H9 (cell line): ENCODE measurements at regions not wholly inside any gene's neighbourhood (a gene's known extent, or its start where the extent isn't known, plus 50 kb on each side); places are given as distances from the start of the nearest gene placed in this dataset.

ENCODE experiments used
- DNase-seq: peaks from one replicate; pipeline ENCODE4 v3.0.0-alpha.2; 2017
- H2AFZ ChIP-seq: one replicate; pipeline ENCODE4 v1.6.1; 2013; ENCODE audit warnings: mild to moderate bottlenecking, low read length, control low read depth, moderate library complexity
- H2AK5ac ChIP-seq: 2 replicates; pipeline ENCODE4 v1.6.1; 2013; ENCODE audit warnings: low read length, control low read depth, mixed read lengths; ENCODE audit not compliant: insufficient read length
- H2BK120ac ChIP-seq: one replicate; pipeline ENCODE4 v1.6.1; 2013; ENCODE audit warnings: low read depth, mild to moderate bottlenecking, low read length, control low read depth, inconsistent platforms; ENCODE audit not compliant: poor library complexity, severe bottlenecking
- H2BK12ac ChIP-seq: 2 replicates; pipeline ENCODE4 v1.6.1; 2013; ENCODE audit warnings: low read length, control low read depth, mixed read lengths, low read depth; ENCODE audit not compliant: insufficient read length
- H2BK15ac ChIP-seq: 2 replicates; pipeline ENCODE4 v1.6.1; 2013; ENCODE audit warnings: low read depth, low read length, control low read depth
- H2BK20ac ChIP-seq: one replicate; pipeline ENCODE4 v1.6.1; 2013; ENCODE audit warnings: low read depth, mild to moderate bottlenecking, low read length, control low read depth, inconsistent platforms; ENCODE audit not compliant: poor library complexity, severe bottlenecking
- H2BK5ac ChIP-seq: 2 replicates; pipeline ENCODE4 v1.6.1; 2013; ENCODE audit warnings: low read length, control low read depth, mixed read lengths; ENCODE audit not compliant: insufficient read length
- H3K14ac ChIP-seq: 2 replicates; pipeline ENCODE4 v1.6.1; 2013; ENCODE audit warnings: low read length, control low read depth; ENCODE audit not compliant: insufficient read depth
- H3K18ac ChIP-seq: 2 replicates; pipeline ENCODE4 v1.6.1; 2013; ENCODE audit warnings: low read depth, mild to moderate bottlenecking, mixed read lengths, low read length, control low read depth; ENCODE audit not compliant: insufficient read length
- H3K23ac ChIP-seq: 2 replicates; pipeline ENCODE4 v1.6.1; 2013; ENCODE audit warnings: low read length, control low read depth, mixed read lengths, low read depth; ENCODE audit not compliant: insufficient read length
- H3K23me2 ChIP-seq: 2 replicates; pipeline ENCODE4 v1.6.1; 2013; ENCODE audit warnings: low read depth, mild to moderate bottlenecking, mixed read lengths, low read length, control low read depth; ENCODE audit not compliant: insufficient read length, poor library complexity, severe bottlenecking
- H3K27ac ChIP-seq: 2 replicates; pipeline ENCODE4 v1.5.1; 2013; ENCODE audit warnings: low read length, control low read depth, mixed read lengths, low read depth; ENCODE audit not compliant: insufficient read length
- H3K27me3 ChIP-seq: 2 replicates; pipeline ENCODE4 v1.6.1; 2013; ENCODE audit warnings: low read length, control low read depth, inconsistent platforms; ENCODE audit not compliant: insufficient read depth
- H3K4ac ChIP-seq: 2 replicates; pipeline ENCODE4 v1.6.1; 2013; ENCODE audit warnings: low read depth, mild to moderate bottlenecking, control low read depth, inconsistent platforms, low read length, moderate library complexity
- H3K4me1 ChIP-seq: 2 replicates; pipeline ENCODE4 v1.6.1; 2013; ENCODE audit warnings: low read length, control low read depth, inconsistent platforms; ENCODE audit not compliant: insufficient read depth
- H3K4me2 ChIP-seq: 2 replicates; pipeline ENCODE4 v1.6.1; 2013; ENCODE audit warnings: low read length, control low read depth, mixed read lengths; ENCODE audit not compliant: insufficient read length, insufficient read depth
- H3K56ac ChIP-seq: 2 replicates; pipeline ENCODE4 v1.6.1; 2013; ENCODE audit warnings: low read depth, mild to moderate bottlenecking, mixed read lengths, low read length, control low read depth; ENCODE audit not compliant: insufficient read length
- H3K79me1 ChIP-seq: 2 replicates; pipeline ENCODE4 v1.6.1; 2013; ENCODE audit warnings: low read depth, mild to moderate bottlenecking, moderate library complexity, low read length, control low read depth, inconsistent platforms; ENCODE audit not compliant: insufficient read depth, poor library complexity, severe bottlenecking
- H3K79me2 ChIP-seq: 2 replicates; pipeline ENCODE4 v1.6.1; 2013; ENCODE audit warnings: low read length, control low read depth, inconsistent platforms; ENCODE audit not compliant: insufficient read depth
- H3K9ac ChIP-seq: 2 replicates; pipeline ENCODE4 v1.6.1; 2013; ENCODE audit warnings: low read length, control low read depth, mixed read lengths; ENCODE audit not compliant: insufficient read length; ENCODE audit errors: extremely low read depth
- H3K9me3 ChIP-seq: one replicate; pipeline ENCODE4 v1.6.1; 2013; ENCODE audit warnings: low read depth, low read length, inconsistent platforms; ENCODE audit not compliant: control insufficient read depth
- H3T11ph ChIP-seq: one replicate; pipeline ENCODE4 v1.6.1; 2013; ENCODE audit warnings: mild to moderate bottlenecking, low read length, control low read depth, inconsistent platforms
- H4K20me1 ChIP-seq: one replicate; pipeline ENCODE4 v1.6.1; 2013; ENCODE audit not compliant: control insufficient read depth, insufficient read length, insufficient read depth
- H4K5ac ChIP-seq: 2 replicates; pipeline ENCODE4 v1.6.1; 2013; ENCODE audit warnings: low read depth, mild to moderate bottlenecking, mixed read lengths, low read length, control low read depth; ENCODE audit not compliant: insufficient read length
- H4K8ac ChIP-seq: replicated peaks from 2 replicates; pipeline ENCODE4 v1.6.1; 2013; ENCODE audit warnings: low read length, control low read depth, mixed read lengths, low read depth; ENCODE audit not compliant: insufficient read length
- H4K91ac ChIP-seq: 2 replicates; pipeline ENCODE4 v1.6.1; 2013; ENCODE audit warnings: low read depth, mild to moderate bottlenecking, moderate library complexity, mixed read lengths, low read length, control low read depth; ENCODE audit not compliant: insufficient read length
- H3K27ac Mint-ChIP-seq, 3 experiments: 2 replicates in 2 of 3; 3 replicates in 1 of 3; pipeline ENCODE4 v1.8.0; 2020 to 2021; ENCODE audit warnings: mixed read lengths in 3 of 3, mild to moderate bottlenecking in 1 of 3, moderate library complexity in 1 of 3
- H3K27me3 Mint-ChIP-seq: 2 replicates; pipeline ENCODE4 v1.8.0; 2021; ENCODE audit warnings: low read depth, mild to moderate bottlenecking, moderate library complexity, mixed read lengths
- H3K36me3 Mint-ChIP-seq, 3 experiments: 2 replicates in 2 of 3; 3 replicates in 1 of 3; pipeline ENCODE4 v1.8.0; 2020 to 2021; ENCODE audit warnings: low read depth in 3 of 3, mixed read lengths in 3 of 3; ENCODE audit not compliant: insufficient read depth in 1 of 3
- H3K4me1 Mint-ChIP-seq, 2 experiments: 2 replicates each; pipeline ENCODE4 v1.8.0; 2020; ENCODE audit warnings: mixed read lengths in 2 of 2
- H3K4me3 Mint-ChIP-seq, 2 experiments: 2 replicates in 1 of 2; 3 replicates in 1 of 2; pipeline ENCODE4 v1.8.0; 2020 to 2021; ENCODE audit warnings: mild to moderate bottlenecking in 2 of 2, mixed read lengths in 2 of 2, moderate library complexity in 1 of 2
- H3K9me3 Mint-ChIP-seq, 2 experiments: 2 replicates in 1 of 2; 3 replicates in 1 of 2; pipeline ENCODE4 v1.8.0; 2020; ENCODE audit warnings: mild to moderate bottlenecking in 2 of 2, mixed read lengths in 2 of 2, moderate library complexity in 1 of 2
- CTCF ChIP-seq: fragments of 200-600 bp; sonication (generic); conservative IDR thresholded peaks from 3 replicates; pipeline ENCODE4 v1.8.0; 2021; ENCODE audit warnings: antibody characterized with exemption, mild to moderate bottlenecking
- WGBS: extraction: QIAGEN DNeasy Blood & Tissue Kit; methylation state at CpG from one replicate; pipeline ENCODE4 v1.1.7; 2013; ENCODE audit warnings: missing lambda C conversion rate, low lambda C conversion rate, mixed read lengths; ENCODE audit not compliant: insufficient read length; ENCODE audit errors: extremely low coverage; 5-methylcytosine and 5-hydroxymethylcytosine counted together

GRCh38 chr11:19460718-19461405 lies 220.1 kb upstream of the E2F8 start:
- no CpG with 5 or more reads among the region's 6 CpGs for WGBS
- Histone ChIP-seq H2BK20ac (no peak overlapping the region), H3K4ac (no peak overlapping the region), H2AK5ac (no peak overlapping the region), H2BK120ac (no peak overlapping the region), H3K27me3 (no peaks in the 10 kb centered on the region), H3K14ac (no peak overlapping the region), H3K23me2 (no peaks in the 10 kb centered on the region), H3K79me2 (no peaks in the 10 kb centered on the region), H3K56ac (no peak overlapping the region), H2BK15ac (no peak overlapping the region), H2AFZ (no peak overlapping the region), H3K18ac (no peak overlapping the region), H4K8ac (no peak overlapping the region), H4K91ac (no peak overlapping the region), H3K4me1 (peaks cover 9% of the 10 kb centered on the region), H3K4me2 (no peak overlapping the region), H2BK12ac (no peak overlapping the region), H2BK5ac (no peak overlapping the region), H4K20me1 (no peaks in the 10 kb centered on the region), H3K79me1 (no peaks in the 10 kb centered on the region), H3K9me3 (no peaks in the 10 kb centered on the region), H3K9ac (no peak overlapping the region), H3K27ac (no peak overlapping the region), H4K5ac (no peak overlapping the region), H3K23ac (no peak overlapping the region), H3T11ph (no peak overlapping the region)
- H3K27me3 Mint-ChIP-seq = 0 out of 2 replicates have a peak, but pooled peaks cover 1% of the 10 kb centered on the region
- no peak for TF ChIP-seq CTCF
- H3K4me1 Mint-ChIP-seq = peaks cover 16 to 22% of the 10 kb centered on the region in 2 experiments
- no peak for DNase-seq
- no peaks in the 10 kb centered on the region for H3K36me3 Mint-ChIP-seq
- no peaks in the 10 kb centered on the region for H3K9me3 Mint-ChIP-seq
- no peak overlapping the region; a peak in 1 of 7 replicates for H3K27ac Mint-ChIP-seq
- H3K4me3 Mint-ChIP-seq = no peak overlapping the region
